CD14-positive monocyte (primary cell): ENCODE measurements at regions not wholly inside any gene's neighbourhood (a gene's known extent, or its start where the extent isn't known, plus 50 kb on each side); places are given as distances from the start of the nearest gene placed in this dataset.

Experiments used
- DNase-seq, 3 donors: peaks; one replicate each; pipeline ENCODE4 v3.0.0-alpha.2; 2011 to 2022
- H2AFZ ChIP-seq: 2 replicates; pipeline ENCODE4 v1.6.0; 2012; ENCODE audit warnings: mild to moderate bottlenecking, low read depth, low read length, inconsistent platforms; ENCODE audit not compliant: insufficient read depth, poor library complexity, severe bottlenecking
- H3K27ac ChIP-seq, 2 donors: 1 replicate in 1 of 2; 2 replicates in 1 of 2; pipeline ENCODE4 v1.5.1; 2012 to 2013; ENCODE audit warnings: low read length in 2 of 2, control low read depth in 1 of 2, inconsistent platforms in 1 of 2, low read depth in 1 of 2, mild to moderate bottlenecking in 1 of 2
- H3K27me3 ChIP-seq, 2 donors: one replicate each; pipeline versions ENCODE4 v1.6.0 to v1.6.1; 2011 to 2013; ENCODE audit warnings: low read length in 2 of 2; ENCODE audit not compliant: control insufficient read depth in 2 of 2, insufficient read depth in 2 of 2
- H3K36me3 ChIP-seq, 2 donors: replicated peaks in 1 of 2; 1 replicate in 1 of 2; 2 replicates in 1 of 2; pipeline versions ENCODE4 v1.5.1 to v1.6.1; 2012 to 2013; ENCODE audit warnings: low read length in 2 of 2, control low read depth in 1 of 2, inconsistent platforms in 1 of 2, mild to moderate bottlenecking in 1 of 2; ENCODE audit not compliant: insufficient read depth in 2 of 2, control insufficient read depth in 1 of 2
- H3K4me1 ChIP-seq, 2 donors: 1 replicate in 1 of 2; 2 replicates in 1 of 2; pipeline versions ENCODE4 v1.5.1 to v1.6.1; 2012 to 2013; ENCODE audit warnings: low read length in 2 of 2, control low read depth in 1 of 2, inconsistent platforms in 1 of 2, mild to moderate bottlenecking in 1 of 2, moderate library complexity in 1 of 2; ENCODE audit not compliant: insufficient read depth in 2 of 2, control insufficient read depth in 1 of 2
- H3K4me2 ChIP-seq: replicated peaks from 2 replicates; pipeline ENCODE3; 2012; ENCODE audit warnings: low read length, moderate library complexity, mild to moderate bottlenecking; ENCODE audit not compliant: poor library complexity, severe bottlenecking; ENCODE audit errors: extremely low read depth
- H3K4me3 ChIP-seq, 3 experiments: fragments of 200-600 bp in 1 of 3; sonication (generic) in 1 of 3; replicated peaks in 1 of 3; 1 replicate in 2 of 3; 2 replicates in 1 of 3; pipeline ENCODE4 v1.5.1; 2011 to 2013; ENCODE audit warnings: low read length in 3 of 3, mild to moderate bottlenecking in 3 of 3, control low read depth in 2 of 3, low read depth in 2 of 3, inconsistent platforms in 1 of 3, moderate library complexity in 1 of 3
- H3K79me2 ChIP-seq: 2 replicates; pipeline ENCODE4 v1.6.0; 2012; ENCODE audit warnings: mild to moderate bottlenecking, control low read depth, inconsistent platforms, low read length, moderate library complexity; ENCODE audit not compliant: insufficient read depth
- H3K9ac ChIP-seq: 2 replicates; pipeline ENCODE4 v1.6.0; 2017; ENCODE audit warnings: low read length, mild to moderate bottlenecking; ENCODE audit not compliant: insufficient read depth, poor library complexity, severe bottlenecking
- H3K9me3 ChIP-seq, 2 donors: replicated peaks in 1 of 2; 1 replicate in 1 of 2; 2 replicates in 1 of 2; pipeline versions ENCODE4 v1.5.1 to v1.6.1; 2012 to 2013; ENCODE audit warnings: low read length in 2 of 2, control low read depth in 1 of 2; ENCODE audit not compliant: control insufficient read depth in 1 of 2, insufficient read depth in 1 of 2
- H4K20me1 ChIP-seq: 2 replicates; pipeline ENCODE4 v1.6.0; 2012; ENCODE audit warnings: mild to moderate bottlenecking, low read length, control low read depth, moderate library complexity; ENCODE audit not compliant: insufficient read depth
- H3K27ac Mint-ChIP-seq, 7 donors: one replicate each; pipeline ENCODE4 v1.8.0; 2020; ENCODE audit warnings: mild to moderate bottlenecking in 7 of 7, mixed read lengths in 7 of 7, moderate library complexity in 6 of 7, inconsistent platforms in 2 of 7
- H3K27me3 Mint-ChIP-seq, 3 donors: one replicate each; pipeline ENCODE4 v1.8.0; 2021 to 2022; ENCODE audit warnings: low read depth in 3 of 3, mild to moderate bottlenecking in 3 of 3, mixed read lengths in 3 of 3, moderate library complexity in 3 of 3, inconsistent platforms in 1 of 3
- H3K36me3 Mint-ChIP-seq, 2 donors: one replicate each; pipeline ENCODE4 v1.8.0; 2020; ENCODE audit warnings: mixed read lengths in 2 of 2, inconsistent platforms in 1 of 2, mild to moderate bottlenecking in 1 of 2
- H3K4me1 Mint-ChIP-seq: one replicate; pipeline ENCODE4 v1.8.0; 2020; ENCODE audit warnings: mild to moderate bottlenecking, mixed read lengths
- H3K4me3 Mint-ChIP-seq, 2 donors: one replicate each; pipeline ENCODE4 v1.8.0; 2020; ENCODE audit warnings: mild to moderate bottlenecking in 2 of 2, mixed read lengths in 2 of 2, moderate library complexity in 1 of 2
- H3K9me3 Mint-ChIP-seq, 7 donors: one replicate each; pipeline ENCODE4 v1.8.0; 2020 to 2022; ENCODE audit warnings: mixed read lengths in 7 of 7, mild to moderate bottlenecking in 6 of 7, moderate library complexity in 6 of 7, inconsistent platforms in 2 of 7
- CTCF ChIP-seq: fragments of 200-600 bp; IDR thresholded peaks from one replicate; pipeline ENCODE4 v1.8.0; 2022; ENCODE audit warnings: antibody characterized with exemption, mild to moderate bottlenecking
- WGBS: methylation state at CpG from one replicate; pipeline ENCODE4 v1.1.5; 2013; ENCODE audit warnings: missing lambda C conversion rate; ENCODE audit not compliant: insufficient coverage; 5-methylcytosine and 5-hydroxymethylcytosine counted together
- intact Hi-C, 2 donors: fragments of 100-400 bp; cut with micrococcal nuclease; formaldehyde crosslinking; loops; one replicate each; pipeline versions ENCODE4 v1.15.0 to v1.15.1; 2023

- Histone ChIP-seq H3K36me3 (no peaks in the 10 kb centered on the region), H3K79me2 (no peaks in the 10 kb centered on the region), H3K9ac (no peak overlapping the region), H2AFZ (no peak overlapping the region), H3K27me3 (no peaks in the 10 kb centered on the region), H3K4me2 (no peak overlapping the region), H3K9me3 (no peaks in the 10 kb centered on the region), H3K4me1 (peaks cover 58 to 61% of the 10 kb centered on the region in 2 donors), H3K4me3 (no peak overlapping the region), H3K27ac (no peak overlapping the region), H4K20me1 (no peaks in the 10 kb centered on the region)
- Mint-ChIP-seq H3K4me3 (no peak overlapping the region), H3K27ac (no peak overlapping the region), H3K9me3 (peaks cover 0 to 4% (median 0%) of the 10 kb centered on the region in 7 donors), H3K4me1 (peaks cover 66% of the 10 kb centered on the region), H3K36me3 (peaks cover 5 to 8% of the 10 kb centered on the region in 2 donors), H3K27me3 (peaks cover 0 to 2% (median 1%) of the 10 kb centered on the region in 3 donors)
- intact Hi-C loops = loop anchor here (5.0 to 10.0 kb wide), 3 partner anchors 37 to 130 kb away; no protein-coding TSS in a partner anchor
- WGBS = no CpG with 5 or more reads among the region's 1 CpG
- no peak for TF ChIP-seq CTCF
- DNase-seq = no peak
Measured at GRCh38 chr2:236744716-236745115, 175.1 kb downstream of the ACKR3 start.

- no peak for DNase-seq
- WGBS = 88% methylated on average over 3 of the region's 5 CpGs
- no peak for TF ChIP-seq CTCF
- no peak overlapping the region for H3K4me3 ChIP-seq
- no peaks in the 10 kb centered on the region for H3K9me3 ChIP-seq
- intact Hi-C loops = loop anchor here (5.0 to 10.0 kb wide), 3 partner anchors 38 to 129 kb away; no protein-coding TSS in a partner anchor
- H3K27me3 ChIP-seq = no peaks in the 10 kb centered on the region
- no peak overlapping the region for H3K4me3 Mint-ChIP-seq
- H3K27ac Mint-ChIP-seq = no peak overlapping the region
- H3K4me1 ChIP-seq = peaks cover 61 to 67% of the 10 kb centered on the region in 2 donors
- no peak overlapping the region for H3K27ac ChIP-seq
- H3K9me3 Mint-ChIP-seq = peaks cover 0 to 3% (median 0%) of the 10 kb centered on the region in 7 donors
- H3K36me3 ChIP-seq = no peaks in the 10 kb centered on the region
- H4K20me1 ChIP-seq = no peaks in the 10 kb centered on the region
- peaks cover 68% of the 10 kb centered on the region for H3K4me1 Mint-ChIP-seq
- peaks cover 7 to 8% of the 10 kb centered on the region in 2 donors for H3K36me3 Mint-ChIP-seq
- H2AFZ ChIP-seq = no peak overlapping the region
- no peak overlapping the region for H3K4me2 ChIP-seq
- H3K9ac ChIP-seq = no peak overlapping the region
- no peaks in the 10 kb centered on the region for H3K79me2 ChIP-seq
- H3K27me3 Mint-ChIP-seq = peaks cover 0 to 4% (median 1%) of the 10 kb centered on the region in 3 donors
Measured at GRCh38 chr2:236745420-236746210, 176.0 kb downstream of the ACKR3 start.
